NB4 (cell line): ENCODE measurements at regions not wholly inside any gene's neighbourhood (a gene's known extent, or its start where the extent isn't known, plus 50 kb on each side); places are given as distances from the start of the nearest gene placed in this dataset.

Experiments
- MYC ChIP-seq: IDR thresholded peaks from 2 replicates; pipeline ENCODE4 v1.6.1; 2011; ENCODE audit warnings: low read depth, low read length
- POLR2A ChIP-seq: IDR thresholded peaks from 2 replicates; pipeline ENCODE4 v1.6.1; 2011; ENCODE audit warnings: mild to moderate bottlenecking; ENCODE audit not compliant: insufficient read length; ENCODE audit errors: extremely low read depth
- TF ChIP-seq, protein P1 (sequence below): IDR thresholded peaks from one replicate; pipeline ENCODE4 v1.5.1; 2012; ENCODE audit warnings: low read depth, low read length
- TF ChIP-seq, protein P2 (sequence below): IDR thresholded peaks from 2 replicates; pipeline ENCODE4 v1.6.1; 2011; ENCODE audit warnings: low read depth, low read length

DNA sequence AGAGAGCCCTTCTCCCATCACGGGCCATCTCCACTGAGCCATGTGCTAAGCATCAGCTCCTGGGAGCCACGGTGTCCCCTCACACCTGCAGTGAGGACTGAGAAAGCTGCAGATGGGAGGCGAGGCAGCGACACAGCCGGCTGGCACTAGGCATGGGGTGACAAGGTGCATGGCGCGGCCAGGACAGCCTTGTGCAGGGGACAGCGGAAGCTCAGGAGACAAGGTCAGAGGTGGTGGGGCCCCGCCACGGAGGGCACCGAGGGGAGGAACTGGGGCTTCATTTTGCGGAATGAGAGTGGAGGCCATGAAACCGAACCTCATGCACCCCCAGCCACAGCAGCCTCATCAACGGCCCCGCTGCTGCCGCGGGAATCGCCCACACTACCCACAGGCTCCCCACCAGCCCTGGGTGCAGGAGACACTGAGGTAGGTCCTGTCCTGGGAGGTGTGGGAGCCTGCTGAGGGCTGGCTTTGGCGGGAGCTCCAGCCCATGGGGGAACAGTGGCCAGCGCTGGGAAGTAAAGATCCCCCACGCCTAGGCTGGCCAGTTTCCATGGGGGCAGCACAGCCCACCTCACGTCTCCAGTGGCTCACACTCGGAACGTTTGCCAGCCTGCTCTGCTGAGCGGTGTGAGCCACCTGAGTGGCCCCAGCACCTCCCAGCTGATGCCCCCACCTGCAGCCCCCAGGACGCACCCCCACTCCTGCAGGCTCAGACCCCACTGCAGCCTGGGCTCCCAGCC is 71.2 kb upstream of the INSIG1 start:
- TF ChIP-seq, protein P1, sequence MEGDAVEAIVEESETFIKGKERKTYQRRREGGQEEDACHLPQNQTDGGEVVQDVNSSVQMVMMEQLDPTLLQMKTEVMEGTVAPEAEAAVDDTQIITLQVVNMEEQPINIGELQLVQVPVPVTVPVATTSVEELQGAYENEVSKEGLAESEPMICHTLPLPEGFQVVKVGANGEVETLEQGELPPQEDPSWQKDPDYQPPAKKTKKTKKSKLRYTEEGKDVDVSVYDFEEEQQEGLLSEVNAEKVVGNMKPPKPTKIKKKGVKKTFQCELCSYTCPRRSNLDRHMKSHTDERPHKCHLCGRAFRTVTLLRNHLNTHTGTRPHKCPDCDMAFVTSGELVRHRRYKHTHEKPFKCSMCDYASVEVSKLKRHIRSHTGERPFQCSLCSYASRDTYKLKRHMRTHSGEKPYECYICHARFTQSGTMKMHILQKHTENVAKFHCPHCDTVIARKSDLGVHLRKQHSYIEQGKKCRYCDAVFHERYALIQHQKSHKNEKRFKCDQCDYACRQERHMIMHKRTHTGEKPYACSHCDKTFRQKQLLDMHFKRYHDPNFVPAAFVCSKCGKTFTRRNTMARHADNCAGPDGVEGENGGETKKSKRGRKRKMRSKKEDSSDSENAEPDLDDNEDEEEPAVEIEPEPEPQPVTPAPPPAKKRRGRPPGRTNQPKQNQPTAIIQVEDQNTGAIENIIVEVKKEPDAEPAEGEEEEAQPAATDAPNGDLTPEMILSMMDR: no peak
- no peak for TF ChIP-seq POLR2A
- TF ChIP-seq, protein P2, sequence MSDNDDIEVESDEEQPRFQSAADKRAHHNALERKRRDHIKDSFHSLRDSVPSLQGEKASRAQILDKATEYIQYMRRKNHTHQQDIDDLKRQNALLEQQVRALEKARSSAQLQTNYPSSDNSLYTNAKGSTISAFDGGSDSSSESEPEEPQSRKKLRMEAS: no peak
- TF ChIP-seq MYC: no peak
